Smooth muscle cell (in vitro differentiated cells): ENCODE measurements at regions not wholly inside any gene's neighbourhood (a gene's known extent, or its start where the extent isn't known, plus 50 kb on each side); places are given as distances from the start of the nearest gene placed in this dataset.

Experiments used
- DNase-seq: peaks from one replicate; lab custom pipeline; 2025; ENCODE audit not compliant: unreplicated experiment; lab: John Stamatoyannopoulos, UW
- H2AFZ ChIP-seq: fragments of 200-600 bp; sonication (generic); 2 replicates; pipeline ENCODE4 v1.6.0; 2016; ENCODE audit warnings: antibody characterized with exemption, low read depth, mild to moderate bottlenecking
- H3F3A ChIP-seq: fragments of 200-600 bp; sonication (generic); 2 replicates; pipeline ENCODE4 v1.6.0; 2017; ENCODE audit warnings: antibody characterized with exemption, low read depth
- H3K27ac ChIP-seq: fragments of 200-600 bp; sonication (generic); 2 replicates; pipeline ENCODE4 v1.5.1; 2016; ENCODE audit warnings: low read depth, mild to moderate bottlenecking
- H3K27me3 ChIP-seq: fragments of 200-600 bp; sonication (generic); 2 replicates; pipeline ENCODE4 v1.6.1; 2016; ENCODE audit warnings: low read depth, mild to moderate bottlenecking
- H3K36me3 ChIP-seq: fragments of 200-600 bp; sonication (generic); 2 replicates; pipeline ENCODE4 v1.5.1; 2016; ENCODE audit warnings: low read depth
- H3K4me1 ChIP-seq: fragments of 200-600 bp; sonication (generic); 2 replicates; pipeline ENCODE4 v1.5.1; 2016; ENCODE audit warnings: low read depth
- H3K4me2 ChIP-seq: fragments of 200-600 bp; sonication (generic); 2 replicates; pipeline ENCODE4 v1.6.0; 2016; ENCODE audit warnings: mild to moderate bottlenecking
- H3K4me3 ChIP-seq: fragments of 200-600 bp; sonication (generic); 2 replicates; pipeline ENCODE4 v1.5.1; 2016; ENCODE audit warnings: mild to moderate bottlenecking
- H3K79me2 ChIP-seq: fragments of 200-600 bp; sonication (generic); 2 replicates; pipeline ENCODE4 v1.6.0; 2016; ENCODE audit warnings: low read depth, mild to moderate bottlenecking
- H3K9ac ChIP-seq: fragments of 200-600 bp; sonication (generic); 2 replicates; pipeline ENCODE4 v1.6.0; 2016; ENCODE audit warnings: low read depth
- H3K9me3 ChIP-seq: fragments of 200-600 bp; sonication (generic); replicated peaks from 2 replicates; pipeline ENCODE4 v1.5.1; 2016; ENCODE audit warnings: low read depth
- H4K20me1 ChIP-seq: fragments of 200-600 bp; sonication (generic); 2 replicates; pipeline ENCODE4 v1.6.0; 2016; ENCODE audit warnings: low read depth
- WGBS: methylation state at CpG from one replicate; pipeline ENCODE4 v1.1.7; 2016; ENCODE audit warnings: low lambda C conversion rate; 5-methylcytosine and 5-hydroxymethylcytosine counted together
- TF ChIP-seq, protein P1 (sequence below): fragments of 200-600 bp; sonication (generic); IDR thresholded peaks from 2 replicates; pipeline ENCODE4 v1.5.1; 2017; ENCODE audit warnings: borderline replicate concordance, mild to moderate bottlenecking, antibody characterized with exemption; ENCODE audit not compliant: insufficient read depth, poor library complexity, severe bottlenecking

DNA sequence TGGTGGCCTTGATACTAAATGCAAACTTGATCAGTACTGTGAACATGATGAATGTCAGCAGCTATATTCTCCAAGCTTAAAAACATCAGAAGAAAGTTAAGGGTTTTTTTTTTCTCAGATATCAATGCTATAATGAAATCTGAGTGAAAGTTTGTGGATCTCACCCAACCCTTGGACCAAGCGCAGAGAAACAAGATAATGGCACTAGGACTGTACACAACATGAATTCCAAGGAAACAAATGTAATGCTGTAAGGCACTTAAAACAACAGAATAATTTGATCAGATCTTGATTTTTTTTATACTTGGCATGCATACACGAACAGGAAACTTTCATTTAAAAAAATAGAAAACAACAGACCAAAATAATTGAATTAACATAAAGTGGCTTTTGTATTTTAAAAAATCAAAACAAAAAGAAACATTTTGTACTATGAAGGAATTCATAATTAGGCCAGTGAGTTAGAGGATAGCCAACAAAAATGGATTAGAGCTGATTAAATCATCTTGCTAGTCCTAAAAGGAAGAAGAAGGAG, 1154.0 kb upstream of the EYS start:
- Histone ChIP-seq H2AFZ (no peak overlapping the region), H3K4me1 (no peaks in the 10 kb centered on the region), H3F3A (no peaks in the 10 kb centered on the region), H3K4me2 (no peak overlapping the region), H3K4me3 (no peak overlapping the region), H3K36me3 (no peaks in the 10 kb centered on the region), H3K9ac (no peak overlapping the region), H4K20me1 (no peaks in the 10 kb centered on the region), H3K79me2 (no peaks in the 10 kb centered on the region), H3K27ac (no peak overlapping the region), H3K9me3 (no peaks in the 10 kb centered on the region), H3K27me3 (no peaks in the 10 kb centered on the region)
- DNase-seq: no peak
- WGBS: 84% methylated on average over 2 of the region's 2 CpGs
- TF ChIP-seq, protein P1, sequence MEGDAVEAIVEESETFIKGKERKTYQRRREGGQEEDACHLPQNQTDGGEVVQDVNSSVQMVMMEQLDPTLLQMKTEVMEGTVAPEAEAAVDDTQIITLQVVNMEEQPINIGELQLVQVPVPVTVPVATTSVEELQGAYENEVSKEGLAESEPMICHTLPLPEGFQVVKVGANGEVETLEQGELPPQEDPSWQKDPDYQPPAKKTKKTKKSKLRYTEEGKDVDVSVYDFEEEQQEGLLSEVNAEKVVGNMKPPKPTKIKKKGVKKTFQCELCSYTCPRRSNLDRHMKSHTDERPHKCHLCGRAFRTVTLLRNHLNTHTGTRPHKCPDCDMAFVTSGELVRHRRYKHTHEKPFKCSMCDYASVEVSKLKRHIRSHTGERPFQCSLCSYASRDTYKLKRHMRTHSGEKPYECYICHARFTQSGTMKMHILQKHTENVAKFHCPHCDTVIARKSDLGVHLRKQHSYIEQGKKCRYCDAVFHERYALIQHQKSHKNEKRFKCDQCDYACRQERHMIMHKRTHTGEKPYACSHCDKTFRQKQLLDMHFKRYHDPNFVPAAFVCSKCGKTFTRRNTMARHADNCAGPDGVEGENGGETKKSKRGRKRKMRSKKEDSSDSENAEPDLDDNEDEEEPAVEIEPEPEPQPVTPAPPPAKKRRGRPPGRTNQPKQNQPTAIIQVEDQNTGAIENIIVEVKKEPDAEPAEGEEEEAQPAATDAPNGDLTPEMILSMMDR: no peak

DNA sequence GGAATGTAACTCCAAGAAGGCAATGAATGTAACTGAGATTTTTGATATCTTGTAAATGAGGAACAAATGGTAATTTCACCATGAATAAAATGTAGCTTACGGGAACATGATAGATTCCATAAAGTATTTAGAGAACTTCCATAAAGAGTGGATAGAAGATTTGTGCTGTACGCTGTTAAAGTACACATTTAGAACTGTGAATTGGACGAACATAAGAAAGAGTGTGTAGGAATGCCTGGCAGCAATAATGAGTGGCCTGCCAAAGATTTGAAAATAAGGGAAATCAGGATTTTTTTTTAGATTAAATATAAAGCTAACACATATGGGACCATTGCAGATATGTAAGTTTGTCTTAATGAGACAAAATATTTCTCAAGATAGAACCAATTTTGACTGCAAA, 1153.3 kb upstream of the EYS start:
- Histone ChIP-seq H3K4me2 (no peak overlapping the region), H3K36me3 (no peaks in the 10 kb centered on the region), H4K20me1 (no peaks in the 10 kb centered on the region), H3K27me3 (no peaks in the 10 kb centered on the region), H3K79me2 (no peaks in the 10 kb centered on the region), H3F3A (no peaks in the 10 kb centered on the region), H3K4me3 (no peak overlapping the region), H2AFZ (no peak overlapping the region), H3K27ac (no peak overlapping the region), H3K9me3 (no peaks in the 10 kb centered on the region), H3K4me1 (no peaks in the 10 kb centered on the region), H3K9ac (no peak overlapping the region)
- TF ChIP-seq, protein P1: no peak
- WGBS: 89% methylated on average over 3 of the region's 3 CpGs
- DNase-seq: no peak

DNA sequence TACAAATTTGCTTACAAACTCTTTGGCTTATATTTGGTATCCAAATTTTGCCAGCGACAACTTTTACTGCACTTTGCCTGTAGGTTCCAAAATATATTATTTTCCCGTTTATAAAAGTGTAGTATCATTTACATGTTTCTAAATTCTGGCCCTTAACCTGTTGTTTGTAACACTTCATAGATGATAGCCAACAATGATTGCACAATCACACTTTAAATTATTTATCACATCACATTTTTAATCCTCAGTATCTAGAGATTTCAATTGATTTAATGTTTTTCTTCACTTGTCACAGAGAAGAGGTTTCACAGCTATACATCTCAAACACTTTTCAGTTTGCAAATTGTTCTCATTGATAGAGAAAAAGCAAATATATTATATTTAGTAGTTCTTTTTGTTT, 1151.2 kb upstream of the EYS start:
- 46% methylated on average over 2 of the region's 2 CpGs for WGBS
- no peaks in the 10 kb centered on the region for H3K36me3 ChIP-seq
- H2AFZ ChIP-seq: no peak overlapping the region
- TF ChIP-seq, protein P1: no peak
- H3K9me3 ChIP-seq: no peaks in the 10 kb centered on the region
- no peaks in the 10 kb centered on the region for H3F3A ChIP-seq
- no peak overlapping the region for H3K9ac ChIP-seq
- no peak overlapping the region for H3K4me2 ChIP-seq
- no peaks in the 10 kb centered on the region for H3K27me3 ChIP-seq
- H3K79me2 ChIP-seq: no peaks in the 10 kb centered on the region
- no peaks in the 10 kb centered on the region for H3K4me1 ChIP-seq
- no peaks in the 10 kb centered on the region for H4K20me1 ChIP-seq
- no peak for DNase-seq
- H3K27ac ChIP-seq: no peak overlapping the region
- no peak overlapping the region for H3K4me3 ChIP-seq

DNA sequence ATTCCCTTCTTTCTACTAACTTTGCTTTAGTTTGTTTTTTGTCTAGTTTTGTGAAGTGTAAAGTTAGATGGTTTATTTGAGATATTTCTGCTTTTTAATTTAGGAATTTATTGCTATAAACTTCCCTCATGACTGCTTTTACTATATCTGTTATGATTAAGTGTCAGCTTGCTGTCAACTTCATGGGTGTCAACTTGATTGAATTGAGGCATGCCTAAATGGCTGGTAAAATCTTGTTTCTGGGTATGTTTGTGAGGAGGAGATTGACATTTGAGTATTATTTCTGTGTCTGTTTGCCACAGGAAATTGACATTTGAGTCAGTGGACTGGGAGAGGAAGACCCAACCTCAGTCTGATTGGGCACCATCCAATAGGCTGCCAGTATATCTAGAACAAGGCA, 1147.0 kb upstream of the EYS start:
- Histone ChIP-seq H3F3A (no peaks in the 10 kb centered on the region), H2AFZ (no peak overlapping the region), H3K9ac (no peak overlapping the region), H3K27me3 (no peaks in the 10 kb centered on the region), H3K4me3 (no peak overlapping the region), H3K4me2 (no peak overlapping the region), H3K4me1 (no peaks in the 10 kb centered on the region), H3K27ac (no peak overlapping the region), H3K36me3 (no peaks in the 10 kb centered on the region), H4K20me1 (no peaks in the 10 kb centered on the region), H3K9me3 (no peaks in the 10 kb centered on the region), H3K79me2 (no peaks in the 10 kb centered on the region)
- TF ChIP-seq, protein P1: no peak
- no peak for DNase-seq
